Activated T-cell treated with anti-CD3 and anti-CD28 coated beads, Interleukin-2, amount 50 U/mL, for 48 hours (primary cell): ENCODE measurements at regions not wholly inside any gene's neighbourhood (a gene's known extent, or its start where the extent isn't known, plus 50 kb on each side); places are given as distances from the start of the nearest gene placed in this dataset.

Source experiments
- DNase-seq, 2 experiments: peaks; one replicate each; pipeline ENCODE4 v3.0.0-alpha.2; 2020

DNA sequence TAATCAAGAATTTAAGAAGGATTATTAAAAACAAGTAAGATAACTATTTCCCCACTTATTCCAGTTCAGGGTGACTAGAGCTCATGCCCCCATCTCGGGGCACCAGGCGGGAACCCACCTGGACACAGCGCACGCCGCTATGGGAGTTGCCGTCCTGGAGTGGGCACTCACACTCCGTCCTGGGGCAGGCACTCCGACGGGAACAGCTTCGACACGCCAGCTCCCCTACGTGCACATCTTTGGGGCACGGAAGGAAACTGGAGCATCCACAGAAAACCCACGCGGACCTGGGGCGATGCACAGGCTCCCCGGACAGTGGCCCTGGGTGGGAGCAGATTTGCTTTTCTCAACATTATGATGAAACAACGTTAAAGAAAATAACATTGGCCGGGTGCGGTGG lies 52.0 kb upstream of the GATA5 start:
- DNase-seq: no peak

DNA sequence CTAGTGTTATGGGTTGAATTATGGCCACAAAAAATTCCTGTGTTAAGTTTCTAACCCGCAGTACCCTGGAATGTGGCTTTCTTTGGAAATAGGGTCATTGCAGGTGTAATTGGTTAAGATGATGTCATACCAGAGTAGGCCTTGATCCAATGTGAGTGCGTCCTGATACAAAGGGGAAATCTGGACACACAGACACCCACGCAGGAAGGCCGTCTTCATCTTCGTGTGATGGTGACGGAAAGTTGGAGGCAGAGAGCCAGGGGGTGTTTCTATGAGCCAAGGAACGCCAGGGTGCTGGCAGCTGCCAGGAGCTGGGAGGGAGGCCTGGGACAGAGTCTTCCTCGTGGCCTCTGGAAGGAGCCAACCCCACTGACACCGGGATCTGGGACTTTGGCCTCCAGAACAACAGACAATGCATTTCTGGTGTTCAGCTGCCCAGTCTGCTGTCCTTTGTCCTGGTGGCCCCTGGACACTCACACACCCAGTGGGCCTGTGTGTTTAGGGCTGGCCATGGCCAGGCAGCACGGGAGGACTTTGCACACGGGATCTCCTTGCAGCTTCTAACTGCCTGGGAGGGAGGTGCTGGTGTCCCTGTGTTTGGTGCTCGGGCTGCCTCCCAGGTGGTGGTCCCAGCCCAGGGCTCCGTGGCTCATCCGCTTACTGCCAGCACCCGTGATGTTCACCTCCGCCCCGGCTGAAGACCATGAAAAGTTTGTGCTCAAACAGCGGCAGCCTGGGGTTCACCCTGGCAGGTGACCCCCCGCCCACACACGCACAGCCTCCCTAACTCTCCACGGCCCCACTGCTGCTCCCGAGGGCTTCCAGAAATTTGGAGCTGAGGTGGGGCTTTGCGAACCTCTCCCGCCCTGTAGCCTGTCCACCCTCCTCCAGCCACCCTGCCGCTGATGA lies 53.4 kb upstream of the GATA5 start:
- no peak for DNase-seq

DNA sequence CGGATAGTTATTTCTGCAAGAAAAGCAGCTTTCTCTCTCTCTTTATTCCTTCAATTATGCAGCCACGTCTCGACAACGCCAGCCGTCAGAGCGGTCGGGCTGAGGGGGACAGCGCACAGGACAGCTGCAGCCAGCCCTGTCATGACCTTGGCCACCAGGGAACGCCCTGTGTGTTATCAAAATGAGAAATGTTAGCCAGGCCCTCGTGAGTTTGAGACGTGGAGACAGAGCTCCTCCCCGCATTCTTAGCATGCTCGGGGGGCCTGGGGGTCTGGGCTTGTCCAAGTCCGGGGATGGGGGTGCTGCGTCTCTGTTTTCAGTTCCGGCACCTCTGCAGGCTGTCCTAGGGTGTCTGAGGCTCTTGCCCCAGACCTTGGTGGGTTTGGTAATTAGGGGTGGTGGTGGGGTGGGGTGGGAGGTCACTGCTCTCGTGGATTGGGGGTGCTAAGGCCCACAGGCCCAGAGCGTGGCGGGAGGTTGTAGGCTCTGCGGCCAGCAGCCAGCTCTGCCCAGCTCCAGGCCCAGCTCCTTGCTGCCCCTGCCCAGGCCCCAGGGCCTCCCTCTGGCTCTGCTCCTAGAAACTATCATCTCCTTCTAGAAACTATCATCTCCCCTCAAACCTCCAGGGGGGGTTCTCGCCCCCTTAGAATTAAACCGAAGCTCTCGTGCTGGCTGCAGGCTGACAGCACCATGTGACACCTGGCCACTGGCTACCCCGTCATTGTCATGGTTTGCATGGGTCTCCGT lies 54.3 kb upstream of the GATA5 start:
- no peak for DNase-seq

DNA sequence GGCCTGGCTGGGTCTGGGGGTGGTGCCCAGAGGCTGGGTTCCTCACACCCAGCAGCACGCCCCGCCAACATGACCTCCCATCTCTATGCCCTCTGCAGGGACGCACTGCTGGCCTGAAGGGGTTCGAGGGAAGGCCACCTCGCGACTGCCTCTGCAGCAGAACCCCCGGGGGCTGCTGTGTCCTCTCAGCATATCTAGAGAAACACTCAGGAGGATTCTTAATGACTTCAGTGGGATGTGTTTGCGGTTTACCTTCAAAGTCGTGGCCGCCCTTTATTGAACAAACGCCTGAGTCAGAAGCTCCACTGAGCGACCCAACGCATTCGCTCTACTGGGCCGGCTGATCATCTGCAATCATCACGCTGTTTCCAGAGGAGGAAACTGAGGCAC lies 54.8 kb upstream of the GATA5 start:
- no peak for DNase-seq

DNA sequence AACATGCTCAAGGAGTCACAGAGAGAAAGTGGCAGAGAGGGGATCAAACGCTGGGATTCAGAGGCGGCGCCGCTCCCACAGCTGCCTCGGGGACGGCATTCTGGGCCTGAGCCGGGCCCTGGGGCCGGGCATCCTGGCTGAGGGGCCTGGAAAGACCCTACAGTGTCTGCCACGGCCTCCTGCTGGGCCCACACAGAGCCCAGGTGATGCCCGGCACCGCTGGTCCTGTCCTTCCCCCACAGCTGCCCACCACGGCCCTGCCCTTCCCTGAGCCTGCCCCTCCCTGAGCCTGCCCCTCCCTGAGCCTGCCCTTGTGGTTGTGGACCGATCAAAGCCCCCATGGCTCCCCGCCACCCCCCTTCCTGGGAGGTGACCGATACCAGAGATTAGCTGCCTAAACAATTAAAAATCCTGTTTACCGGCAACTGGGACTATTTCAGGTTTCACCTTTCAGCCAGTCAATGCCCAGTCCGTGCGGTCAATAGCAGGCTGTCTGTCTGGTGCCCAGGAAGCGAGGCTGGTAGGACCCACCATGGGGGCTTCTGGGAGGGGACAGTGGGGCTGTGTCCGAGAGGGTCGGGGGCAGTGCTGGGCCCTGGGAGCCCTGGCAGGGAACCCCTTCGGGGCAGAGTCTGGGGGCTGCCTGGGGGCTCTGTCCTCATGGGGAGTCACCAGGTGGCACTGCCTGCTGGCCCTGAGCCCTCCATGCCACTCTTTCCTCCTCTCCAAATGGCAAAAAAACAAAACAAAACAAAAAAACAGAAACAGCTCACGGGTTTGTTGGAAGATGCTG lies 55.4 kb upstream of the GATA5 start:
- no peak for DNase-seq

DNA sequence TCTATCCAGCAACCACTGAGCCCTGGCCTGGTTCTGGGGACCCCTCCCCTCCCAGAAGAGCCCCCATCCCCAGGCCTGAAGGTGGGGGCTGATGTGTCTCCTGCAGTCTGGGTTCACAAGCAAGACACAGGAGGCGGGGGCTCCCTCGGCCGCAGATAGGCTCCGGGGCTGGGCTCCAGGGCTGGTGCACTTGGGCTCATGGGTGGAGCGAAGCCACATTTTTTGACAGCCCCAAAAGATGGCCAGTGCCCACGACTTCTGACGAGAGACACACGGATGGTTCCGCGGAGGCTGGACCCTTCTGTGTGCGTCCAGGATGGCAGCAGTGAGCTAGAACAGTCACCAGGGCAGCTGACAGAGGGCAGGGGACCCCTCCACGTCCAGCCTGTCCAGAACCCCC lies 57.1 kb upstream of the GATA5 start:
- DNase-seq: no peak

DNA sequence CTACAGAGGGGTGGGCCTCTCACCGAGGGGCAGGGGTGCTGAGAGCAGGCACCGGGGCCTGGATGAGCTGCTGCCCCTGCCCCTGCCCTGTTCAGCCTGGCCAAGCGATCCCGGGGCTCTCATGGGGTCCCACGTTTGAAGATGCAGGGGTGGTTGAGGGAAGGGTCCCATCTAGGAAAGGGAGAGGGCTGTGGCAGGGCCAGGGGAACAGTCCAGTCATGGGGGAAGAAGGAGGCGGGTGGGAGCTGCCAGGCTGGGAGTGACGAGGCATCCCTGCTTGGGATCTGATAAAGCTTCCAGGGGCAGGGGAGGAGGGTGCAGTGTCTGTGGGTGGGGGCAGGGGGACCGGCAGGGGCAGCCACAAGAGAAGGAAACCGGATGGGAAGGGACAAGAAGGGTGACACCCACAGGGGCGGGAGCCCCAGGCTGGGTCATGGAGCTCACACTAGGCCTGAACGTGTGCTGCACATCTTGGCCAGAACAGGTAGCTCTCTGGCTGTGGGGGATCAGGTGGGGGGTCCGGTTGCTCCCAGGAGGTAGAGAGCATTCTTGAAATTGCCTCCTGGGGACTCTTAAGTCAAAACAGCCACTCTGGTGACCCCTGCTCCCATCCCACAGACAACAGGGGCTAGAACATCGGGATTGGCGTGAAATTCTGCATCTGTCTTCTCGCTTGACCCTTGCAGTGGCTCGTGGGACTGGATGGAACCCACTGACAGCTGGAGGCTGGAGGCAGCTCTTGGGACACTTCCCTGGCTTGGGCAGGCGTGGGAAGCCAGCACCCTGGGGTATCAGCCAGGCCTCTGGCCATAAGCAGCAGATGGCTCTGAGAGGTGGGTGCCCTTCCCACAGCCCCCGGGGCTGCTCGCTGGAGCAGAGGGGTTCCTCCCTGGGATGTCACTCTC lies 58.0 kb upstream of the GATA5 start:
- DNase-seq: no peak

DNA sequence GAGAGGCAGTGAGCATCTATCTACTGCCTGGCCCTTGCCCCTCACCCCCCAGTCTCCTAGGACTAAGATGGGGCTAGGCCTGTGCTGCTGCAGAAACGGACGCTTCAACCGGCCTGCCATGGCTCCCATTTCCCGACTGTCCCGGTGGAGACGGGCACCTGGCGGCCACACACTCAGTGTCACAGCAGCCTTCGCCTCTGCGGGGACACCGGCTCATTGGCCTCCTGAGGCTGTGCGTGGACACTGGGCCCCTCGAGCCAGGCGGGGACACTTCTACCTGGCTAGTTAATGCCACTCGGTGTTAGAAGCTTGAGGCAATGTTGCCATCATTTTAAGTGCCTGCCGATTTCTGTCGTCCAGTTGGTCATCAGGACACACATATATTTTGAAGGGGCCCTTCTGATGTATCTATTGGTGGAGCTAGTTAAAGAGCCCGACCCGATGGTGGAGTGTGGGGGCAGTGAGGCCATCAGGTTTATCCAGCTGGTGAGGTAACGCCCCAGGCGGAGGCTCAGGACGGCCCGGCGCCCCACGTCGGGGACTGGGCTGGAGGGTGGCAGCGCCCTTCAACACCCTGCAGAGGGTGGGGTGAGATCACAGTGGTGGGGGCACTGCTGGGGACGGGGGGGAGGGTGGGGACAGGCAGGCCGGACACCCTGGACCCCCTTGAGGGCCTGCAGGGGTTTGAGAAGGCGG lies 58.9 kb upstream of the GATA5 start:
- no peak for DNase-seq

DNA sequence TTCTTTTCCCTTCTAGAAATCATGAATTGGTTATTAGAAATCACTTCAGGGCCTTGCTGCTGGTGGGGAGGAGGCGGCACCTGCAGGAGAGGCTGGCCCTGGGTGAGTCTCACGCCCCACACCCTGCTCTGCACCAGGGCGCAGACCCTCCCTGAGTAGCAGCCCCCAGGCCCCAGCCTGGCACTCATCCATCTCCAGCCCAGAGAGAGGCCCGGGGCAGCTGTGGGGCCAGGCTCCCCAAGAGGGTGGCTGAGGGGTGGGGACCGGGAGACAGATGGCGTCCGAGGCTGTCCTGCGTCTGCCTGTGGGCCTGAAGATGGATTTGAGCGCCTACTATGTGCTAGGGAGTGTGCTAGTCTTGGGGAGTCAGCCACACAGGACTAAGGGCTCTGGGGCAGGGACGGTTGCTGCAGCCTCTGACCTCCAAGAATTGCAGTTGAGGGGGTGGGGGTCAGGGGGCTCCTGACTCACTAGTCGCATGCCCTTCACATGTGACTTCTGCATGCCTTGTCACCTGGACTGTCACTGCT lies 59.6 kb upstream of the GATA5 start:
- no peak for DNase-seq

DNA sequence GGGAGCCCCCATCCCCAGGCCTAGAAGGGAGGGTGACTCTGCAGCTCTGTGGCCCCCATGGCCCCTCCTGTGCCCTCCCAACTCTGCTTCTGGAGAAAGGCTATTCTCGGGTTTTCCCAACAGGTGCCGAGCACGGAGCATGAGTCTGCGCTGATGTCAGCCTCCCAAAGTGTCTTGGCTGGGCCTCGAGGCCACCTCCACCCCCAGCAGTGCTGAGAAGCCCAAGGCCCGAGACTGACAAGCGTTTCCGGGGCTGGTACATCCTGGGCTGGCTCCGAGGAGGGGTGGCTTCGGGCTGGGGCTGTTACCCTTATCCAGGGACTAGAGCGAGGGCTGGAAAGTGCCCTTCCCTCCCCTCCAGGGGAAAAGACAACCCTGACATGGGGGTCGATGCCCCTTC lies 60.2 kb upstream of the GATA5 start:
- DNase-seq: no peak

DNA sequence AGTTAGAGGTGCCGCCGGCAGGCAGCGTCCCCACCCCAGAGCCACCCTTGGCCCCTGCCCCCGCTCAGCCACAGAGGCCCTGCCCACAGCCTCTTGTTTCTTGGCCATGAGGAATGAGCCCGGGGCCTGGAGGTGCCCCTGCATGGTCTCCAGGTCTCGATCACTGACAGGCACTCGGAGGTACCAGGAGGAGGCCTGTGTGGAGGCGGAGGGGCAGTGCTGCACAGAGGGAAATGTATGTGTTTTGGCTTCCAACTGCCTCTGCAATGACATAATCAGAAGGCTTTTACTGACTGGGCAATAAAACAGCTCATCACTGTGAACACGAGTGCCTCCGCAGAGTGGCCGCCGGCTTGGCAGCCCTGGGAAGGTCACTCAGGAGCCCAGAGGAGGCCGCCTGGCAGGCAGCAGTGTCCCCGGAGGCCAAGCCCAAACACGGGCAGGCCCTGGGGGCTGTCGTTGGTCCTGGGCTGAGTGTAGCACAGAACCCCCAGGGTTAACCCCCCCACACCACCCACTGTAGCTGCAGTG lies 61.1 kb upstream of the GATA5 start:
- no peak for DNase-seq

DNA sequence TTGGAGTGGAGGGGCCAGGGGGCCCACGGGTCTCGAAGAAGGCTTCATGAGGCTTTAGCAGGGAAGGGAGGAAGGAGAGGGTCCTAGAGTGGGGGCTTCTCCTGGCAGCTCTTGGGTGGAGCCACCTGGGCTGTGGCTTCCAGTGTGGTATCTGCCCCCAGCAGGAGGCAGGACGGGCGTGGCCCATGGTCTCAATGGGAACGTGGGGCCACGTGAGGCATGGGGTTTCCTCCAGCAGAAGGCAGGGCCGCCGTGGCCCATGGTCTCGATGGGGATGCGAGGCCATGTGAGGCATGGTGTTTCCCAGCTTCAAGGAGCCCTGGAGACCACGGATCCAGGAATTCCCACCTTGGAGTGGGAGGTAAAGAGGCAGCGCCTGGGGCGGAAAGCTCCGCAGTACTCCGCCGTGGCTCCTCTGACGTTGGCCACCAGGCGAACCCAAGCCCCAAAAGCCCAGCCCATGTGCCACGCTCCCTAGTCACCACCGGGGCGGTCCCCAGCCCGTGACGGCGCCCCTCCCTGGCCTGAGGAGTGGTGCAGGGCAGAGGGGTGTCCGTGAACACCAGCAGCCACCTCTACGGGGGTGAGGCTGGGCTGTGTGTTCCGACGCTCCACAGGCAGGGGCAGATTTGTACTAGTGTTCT lies 62.0 kb upstream of the GATA5 start:
- DNase-seq: no peak

DNA sequence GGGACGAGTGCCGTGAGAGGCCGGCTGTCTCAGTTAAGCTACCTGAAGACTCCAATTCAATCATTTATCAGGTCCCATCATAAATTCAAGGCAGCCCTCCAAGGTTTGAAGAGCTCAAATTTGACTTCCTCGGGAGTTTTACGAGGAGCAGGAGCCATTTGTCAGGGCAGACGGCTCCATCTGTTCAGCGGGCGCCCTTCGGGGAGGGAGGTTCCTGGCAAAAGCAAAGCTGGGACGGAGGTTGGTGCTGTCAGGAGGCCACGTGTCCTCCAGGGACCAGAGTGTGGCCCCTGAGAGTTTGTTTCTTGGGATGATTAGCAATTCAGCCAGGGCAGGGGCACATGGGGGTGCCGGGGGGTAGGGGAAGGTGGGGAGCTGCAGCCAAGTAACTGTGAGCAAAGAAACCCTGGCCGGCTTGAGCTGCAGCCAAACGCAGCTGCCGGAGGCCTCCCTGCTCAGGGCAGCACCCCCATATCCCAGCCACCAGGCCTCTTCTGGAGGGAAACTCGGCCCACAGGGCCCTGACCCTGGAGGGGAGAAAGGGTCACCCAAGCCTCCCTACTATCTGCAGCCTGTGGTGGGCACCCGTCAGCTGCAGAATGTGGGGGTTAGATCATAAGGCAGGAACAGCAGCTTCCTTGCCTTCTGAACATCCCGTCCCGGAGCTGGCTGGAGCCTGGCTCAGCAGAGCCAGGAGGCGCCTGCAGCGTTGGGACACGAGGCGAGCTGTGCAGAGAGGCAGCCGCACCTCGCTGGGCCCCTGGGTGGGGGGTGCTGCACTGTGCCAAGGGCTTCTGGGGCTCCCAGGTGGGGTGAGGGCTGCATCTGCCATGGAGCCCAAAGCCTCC lies 63.6 kb upstream of the GATA5 start:
- no peak for DNase-seq

DNA sequence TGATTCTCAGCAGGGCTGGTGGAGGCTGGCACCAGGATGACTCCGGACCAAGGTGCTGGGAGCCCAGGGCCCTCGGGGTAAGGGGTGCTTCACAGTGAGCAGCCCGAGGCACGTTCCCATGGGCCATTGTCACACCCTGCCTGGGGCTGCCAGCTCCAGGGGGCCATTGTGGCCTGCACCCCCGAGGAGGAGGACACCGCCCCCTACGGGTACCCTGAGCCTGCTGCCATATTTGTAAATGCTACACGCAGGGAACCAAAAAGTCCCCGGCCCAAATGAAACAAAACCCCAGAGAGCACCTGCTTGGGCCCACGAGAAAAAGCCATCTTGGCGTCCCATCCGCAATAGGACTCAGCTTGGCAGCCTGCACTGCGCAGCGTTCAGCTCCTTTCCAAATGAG lies 64.7 kb upstream of the GATA5 start:
- no peak for DNase-seq

DNA sequence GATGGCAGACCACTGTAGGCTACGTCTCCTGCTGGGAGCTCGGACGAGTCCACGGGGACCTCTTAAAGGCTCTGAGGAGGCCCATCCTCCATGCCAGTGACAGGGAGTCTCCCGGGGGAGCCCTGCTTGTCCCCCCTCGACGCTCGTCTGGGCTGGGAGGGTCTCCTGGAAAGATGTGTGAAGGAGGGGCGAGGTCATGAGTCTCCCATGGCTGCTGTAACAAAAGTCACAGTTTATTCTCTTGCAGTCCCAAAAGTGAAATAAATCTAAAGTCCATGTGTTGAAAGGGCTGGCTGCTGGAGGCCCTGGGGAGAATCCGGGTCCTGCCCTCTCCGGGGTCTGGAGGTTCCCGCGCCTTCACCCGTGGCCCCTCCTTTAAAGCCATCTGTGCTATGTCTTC lies 67.1 kb upstream of the GATA5 start:
- no peak for DNase-seq

DNA sequence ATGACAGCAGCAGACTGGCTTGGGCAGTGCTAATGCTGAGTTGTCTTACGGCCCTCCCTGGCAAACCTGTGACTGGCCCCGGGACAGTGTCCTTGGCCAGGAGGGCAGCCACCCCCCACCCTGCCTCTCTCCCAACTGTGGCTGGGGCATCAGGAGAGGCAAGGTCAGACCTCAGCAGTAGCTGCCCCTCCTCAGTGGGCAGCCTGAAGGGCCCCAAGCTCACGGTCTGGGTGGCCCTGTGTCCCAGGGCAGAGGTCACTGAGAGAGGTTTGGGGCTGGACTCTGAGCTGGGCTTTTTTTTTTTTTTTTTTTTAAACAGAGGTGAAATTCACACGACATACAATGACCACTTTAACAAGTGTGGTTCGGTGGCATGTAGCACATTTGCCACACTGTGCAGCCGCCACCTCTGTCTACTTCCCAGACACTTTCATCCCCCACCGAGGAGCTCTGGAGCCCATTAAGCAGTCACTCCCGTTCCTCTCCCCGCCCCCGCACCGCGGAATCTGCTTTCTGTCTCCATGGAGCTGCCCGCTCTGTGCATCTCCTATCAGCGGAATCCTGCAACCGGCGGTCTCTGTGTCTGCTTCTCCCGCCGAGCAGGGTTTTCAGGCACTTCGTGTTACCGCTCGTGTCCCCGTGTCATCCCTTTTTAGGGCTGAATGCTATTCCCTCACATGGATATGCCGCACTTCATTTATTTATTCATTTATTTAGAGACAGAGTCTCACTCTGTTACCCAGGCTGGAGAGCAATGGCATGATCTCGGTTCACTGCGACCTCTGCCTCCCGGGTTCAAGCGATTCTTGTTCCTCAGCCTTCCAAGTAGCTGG lies 67.9 kb upstream of the GATA5 start:
- no peak for DNase-seq

DNA sequence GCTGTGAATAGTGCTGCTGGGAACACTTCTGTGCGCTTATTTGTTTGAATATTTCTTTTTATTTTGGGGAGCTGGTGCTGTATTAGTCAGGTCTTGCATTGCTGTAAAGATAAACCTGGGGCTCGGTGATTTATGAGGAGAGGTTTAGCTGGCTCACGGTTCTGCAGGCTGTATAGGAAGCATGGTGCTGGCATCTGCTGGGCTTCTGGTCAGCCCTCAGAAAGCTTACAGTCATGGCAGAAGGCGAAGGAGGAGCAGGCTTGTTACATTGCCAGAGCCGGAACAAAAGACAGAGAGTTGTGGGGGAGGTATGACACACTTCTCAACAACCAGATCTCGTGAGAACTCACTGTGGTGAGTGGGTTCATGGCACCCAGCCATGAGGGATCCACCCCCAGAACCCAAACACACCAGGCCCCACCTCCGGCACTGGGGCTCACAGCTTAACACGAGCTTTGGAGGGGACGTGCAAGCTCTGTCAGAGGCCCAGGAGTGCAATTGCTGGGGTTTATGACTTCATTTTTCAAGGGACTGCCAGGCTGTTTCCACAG lies 68.8 kb upstream of the GATA5 start:
- DNase-seq: no peak

DNA sequence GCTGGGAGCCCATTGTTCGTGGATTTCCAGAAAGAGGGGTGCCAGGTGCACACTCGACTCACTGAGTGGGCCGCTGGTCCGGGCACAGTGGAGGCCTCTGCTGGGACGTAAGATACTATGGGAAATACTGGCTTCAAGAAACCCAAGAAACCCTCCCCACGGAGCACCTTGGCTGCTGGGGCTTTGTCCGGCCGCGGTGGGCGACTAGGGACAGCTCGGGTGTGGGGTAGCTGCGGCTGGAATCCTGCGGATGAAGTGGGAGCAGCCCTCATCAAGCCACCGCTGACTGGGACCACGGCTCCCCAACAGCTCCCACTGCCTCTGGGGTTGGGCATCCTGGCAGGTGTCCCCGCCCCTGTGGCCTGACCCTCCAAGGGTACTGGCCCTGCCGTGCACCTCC lies 69.5 kb upstream of the GATA5 start:
- DNase-seq: no peak
